Activated T-cell treated with anti-CD3 and anti-CD28 coated beads, Interleukin-2, amount 50 U/mL, for 24 hours (primary cell): ENCODE measurements at regions not wholly inside any gene's neighbourhood (a gene's known extent, or its start where the extent isn't known, plus 50 kb on each side); places are given as distances from the start of the nearest gene placed in this dataset.

ENCODE experiments used
- DNase-seq: peaks from one replicate; pipeline ENCODE4 v3.0.0-alpha.2; 2020
- H3K27ac Mint-ChIP-seq: 2 replicates; pipeline ENCODE4 v1.8.0; 2020; ENCODE audit warnings: mild to moderate bottlenecking, mixed read lengths
- H3K27me3 Mint-ChIP-seq: 2 replicates; pipeline ENCODE4 v1.8.0; 2020; ENCODE audit warnings: mixed read lengths
- H3K36me3 Mint-ChIP-seq: 2 replicates; pipeline ENCODE4 v1.8.0; 2020; ENCODE audit warnings: low read depth, mixed read lengths
- H3K4me1 Mint-ChIP-seq: 2 replicates; pipeline ENCODE4 v1.8.0; 2020; ENCODE audit warnings: low read depth, mixed read lengths
- H3K4me3 Mint-ChIP-seq: 2 replicates; pipeline ENCODE4 v1.8.0; 2020; ENCODE audit warnings: mild to moderate bottlenecking, moderate library complexity, mixed read lengths
- H3K9me3 Mint-ChIP-seq: 2 replicates; pipeline ENCODE4 v1.8.0; 2020; ENCODE audit warnings: mixed read lengths

GRCh38 chr13:59340581-59340980 lies 823.1 kb downstream of the DIAPH3 start:
- Mint-ChIP-seq H3K9me3 (no peaks in the 10 kb centered on the region), H3K27ac (no peak overlapping the region), H3K27me3 (peaks cover 3% of the 10 kb centered on the region), H3K4me1 (no peaks in the 10 kb centered on the region), H3K4me3 (no peak overlapping the region), H3K36me3 (no peaks in the 10 kb centered on the region)
- DNase-seq, result no peak

DNA sequence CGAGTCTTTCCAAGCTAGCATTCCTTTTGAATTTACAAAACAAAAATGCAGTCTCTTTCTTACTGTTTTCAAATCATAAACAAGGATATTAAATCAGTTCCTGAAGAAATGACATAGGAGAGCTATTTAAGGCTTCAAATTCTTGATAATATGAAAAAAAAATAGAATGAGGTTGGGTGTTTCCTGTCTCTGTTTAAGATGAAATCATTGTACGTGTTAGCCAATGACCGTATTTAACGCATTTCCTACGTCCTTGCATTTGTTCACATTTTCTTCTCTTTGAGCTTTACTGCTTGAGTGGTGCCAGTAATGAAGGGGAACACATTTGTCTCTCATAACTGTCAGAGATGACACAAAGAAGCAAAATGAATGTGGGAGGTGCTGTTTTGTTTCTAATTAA lies 821.3 kb downstream of the DIAPH3 start:
- no peak overlapping the region for H3K27ac Mint-ChIP-seq
- H3K36me3 Mint-ChIP-seq, result no peaks in the 10 kb centered on the region
- peaks cover 7% of the 10 kb centered on the region for H3K27me3 Mint-ChIP-seq
- no peak for DNase-seq
- H3K4me3 Mint-ChIP-seq, result no peak overlapping the region
- H3K4me1 Mint-ChIP-seq, result no peaks in the 10 kb centered on the region
- H3K9me3 Mint-ChIP-seq, result no peaks in the 10 kb centered on the region

- Mint-ChIP-seq H3K27ac (no peak overlapping the region), H3K9me3 (no peaks in the 10 kb centered on the region), H3K4me1 (no peaks in the 10 kb centered on the region), H3K27me3 (peaks cover 7% of the 10 kb centered on the region), H3K4me3 (no peak overlapping the region), H3K36me3 (no peaks in the 10 kb centered on the region)
- DNase-seq, result no peak
Observed at GRCh38 chr13:59343132-59343531, 820.6 kb downstream of the DIAPH3 start.

- Mint-ChIP-seq H3K27me3 (peaks cover 5% of the 10 kb centered on the region), H3K27ac (no peak overlapping the region), H3K4me1 (no peaks in the 10 kb centered on the region), H3K4me3 (no peak overlapping the region), H3K9me3 (no peaks in the 10 kb centered on the region), H3K36me3 (no peaks in the 10 kb centered on the region)
- DNase-seq, result no peak
Observed at GRCh38 chr13:59343993-59344822, 819.5 kb downstream of the DIAPH3 start.

DNA sequence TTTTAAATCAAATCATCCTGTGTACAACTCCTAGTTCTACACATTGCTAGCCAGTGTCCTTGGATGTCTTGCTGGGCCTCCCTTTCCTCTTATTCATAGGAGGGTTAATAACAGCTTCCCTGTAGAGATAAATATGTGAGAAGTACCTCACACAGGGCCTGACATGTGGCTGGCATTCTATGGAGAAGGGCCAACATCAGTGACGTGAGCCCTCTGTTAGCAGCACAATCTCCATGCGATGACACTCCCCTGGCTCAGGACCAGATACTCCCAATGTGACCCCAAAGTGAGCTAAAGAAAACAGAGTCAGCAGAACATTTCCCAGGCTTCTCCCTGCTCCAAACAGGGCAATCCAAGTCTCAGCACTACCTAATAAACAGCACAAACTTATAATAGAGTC lies 818.4 kb downstream of the DIAPH3 start:
- no peak for DNase-seq
- Mint-ChIP-seq H3K9me3 (no peaks in the 10 kb centered on the region), H3K36me3 (no peaks in the 10 kb centered on the region), H3K27ac (no peak overlapping the region), H3K4me3 (no peak overlapping the region), H3K4me1 (no peaks in the 10 kb centered on the region), H3K27me3 (peaks cover 6% of the 10 kb centered on the region)

- peaks cover 7% of the 10 kb centered on the region for H3K27me3 Mint-ChIP-seq
- H3K36me3 Mint-ChIP-seq, result no peaks in the 10 kb centered on the region
- H3K4me1 Mint-ChIP-seq, result no peaks in the 10 kb centered on the region
- no peak for DNase-seq
- no peak overlapping the region for H3K4me3 Mint-ChIP-seq
- H3K27ac Mint-ChIP-seq, result no peak overlapping the region
- H3K9me3 Mint-ChIP-seq, result no peaks in the 10 kb centered on the region
Observed at GRCh38 chr13:59346999-59347723, 816.6 kb downstream of the DIAPH3 start.

DNA sequence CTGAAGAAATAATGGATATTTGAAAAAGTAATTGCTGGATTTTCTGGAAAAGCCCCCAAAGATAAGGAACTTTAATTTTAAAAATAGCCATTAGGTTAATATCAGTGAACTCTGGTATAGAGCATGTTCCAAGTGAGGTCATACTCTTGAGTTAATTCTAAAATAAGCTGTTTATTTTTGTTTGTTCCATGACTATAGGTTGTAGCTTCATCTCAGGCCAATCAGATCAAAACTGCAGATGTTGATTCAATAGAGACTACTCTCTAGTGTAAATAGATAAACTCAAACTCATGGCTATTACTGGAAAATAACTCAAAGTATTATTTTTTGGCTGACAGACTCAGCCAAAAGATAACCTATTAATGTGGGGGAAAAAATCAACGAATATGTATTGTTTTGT lies 815.1 kb downstream of the DIAPH3 start:
- Mint-ChIP-seq H3K36me3 (no peaks in the 10 kb centered on the region), H3K27me3 (peaks cover 7% of the 10 kb centered on the region), H3K4me3 (no peak overlapping the region), H3K27ac (no peak overlapping the region), H3K4me1 (no peaks in the 10 kb centered on the region), H3K9me3 (no peaks in the 10 kb centered on the region)
- no peak for DNase-seq

DNA sequence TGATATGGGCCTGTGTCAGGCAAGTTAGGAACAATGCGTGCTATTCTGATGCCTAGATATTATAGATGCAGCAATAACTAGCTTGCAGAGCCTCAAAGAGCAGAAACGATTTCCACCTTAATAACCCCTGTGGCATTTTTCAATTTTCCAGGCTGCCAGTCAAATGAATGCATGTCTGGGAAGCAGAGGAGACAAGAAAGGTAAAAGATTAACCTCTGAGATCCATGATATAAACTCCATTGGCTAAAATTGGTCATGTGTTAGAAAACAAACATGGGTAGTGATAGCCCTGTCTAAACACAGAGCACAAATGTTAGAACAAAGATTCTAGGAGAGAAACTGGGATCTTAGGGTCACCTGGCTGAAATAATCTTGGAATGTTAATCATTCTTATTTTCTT lies 811.1 kb downstream of the DIAPH3 start:
- Mint-ChIP-seq H3K4me3 (no peak overlapping the region), H3K27ac (no peak overlapping the region), H3K4me1 (peaks cover 6% of the 10 kb centered on the region), H3K36me3 (no peaks in the 10 kb centered on the region), H3K27me3 (peaks cover 3% of the 10 kb centered on the region), H3K9me3 (no peaks in the 10 kb centered on the region)
- DNase-seq, result no peak

- H3K4me1 Mint-ChIP-seq, result peaks cover 10% of the 10 kb centered on the region
- no peaks in the 10 kb centered on the region for H3K36me3 Mint-ChIP-seq
- no peak overlapping the region for H3K4me3 Mint-ChIP-seq
- no peaks in the 10 kb centered on the region for H3K9me3 Mint-ChIP-seq
- H3K27ac Mint-ChIP-seq, result no peak overlapping the region
- peaks cover 3% of the 10 kb centered on the region for H3K27me3 Mint-ChIP-seq
- DNase-seq, result no peak
Observed at GRCh38 chr13:59354665-59355369, 808.9 kb downstream of the DIAPH3 start.

DNA sequence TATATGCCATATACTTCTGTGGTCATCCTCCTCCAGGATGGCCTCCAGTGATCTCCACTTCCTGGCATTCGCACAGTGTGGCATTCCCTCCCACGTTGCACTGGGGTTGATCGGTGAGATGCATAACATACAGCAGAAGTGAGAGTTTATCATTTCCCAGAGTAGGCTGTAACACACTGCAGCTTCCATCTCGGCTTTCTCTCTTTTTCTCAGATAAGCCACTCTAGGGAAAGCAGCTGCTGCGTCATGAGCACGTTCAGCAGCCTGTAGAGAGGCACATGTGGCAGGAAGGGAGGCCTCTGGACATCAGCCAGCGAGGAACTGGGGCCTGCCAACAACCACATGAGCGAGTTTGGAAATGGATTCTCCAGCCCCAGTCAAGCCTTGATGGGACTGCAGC lies 807.1 kb downstream of the DIAPH3 start:
- no peaks in the 10 kb centered on the region for H3K27me3 Mint-ChIP-seq

GRCh38 chr13:59358014-59358413 lies 805.7 kb downstream of the DIAPH3 start:
- Mint-ChIP-seq H3K4me3 (no peak overlapping the region), H3K27ac (no peak overlapping the region), H3K9me3 (no peaks in the 10 kb centered on the region), H3K4me1 (peaks cover 16% of the 10 kb centered on the region), H3K27me3 (no peaks in the 10 kb centered on the region), H3K36me3 (no peaks in the 10 kb centered on the region)
- no peak for DNase-seq

More for the DNA sequence above, 807.1 kb downstream of the DIAPH3 start:
- DNase-seq, result no peak
- no peaks in the 10 kb centered on the region for H3K9me3 Mint-ChIP-seq
- peaks cover 16% of the 10 kb centered on the region for H3K4me1 Mint-ChIP-seq
- no peaks in the 10 kb centered on the region for H3K36me3 Mint-ChIP-seq
- no peak overlapping the region for H3K27ac Mint-ChIP-seq
- H3K4me3 Mint-ChIP-seq, result no peak overlapping the region

- Mint-ChIP-seq H3K27me3 (no peaks in the 10 kb centered on the region), H3K4me3 (no peak overlapping the region), H3K27ac (no peak overlapping the region), H3K36me3 (no peaks in the 10 kb centered on the region), H3K9me3 (no peaks in the 10 kb centered on the region), H3K4me1 (peaks cover 16% of the 10 kb centered on the region)
- no peak for DNase-seq
Observed at GRCh38 chr13:59360108-59360507, 803.6 kb downstream of the DIAPH3 start.

DNA sequence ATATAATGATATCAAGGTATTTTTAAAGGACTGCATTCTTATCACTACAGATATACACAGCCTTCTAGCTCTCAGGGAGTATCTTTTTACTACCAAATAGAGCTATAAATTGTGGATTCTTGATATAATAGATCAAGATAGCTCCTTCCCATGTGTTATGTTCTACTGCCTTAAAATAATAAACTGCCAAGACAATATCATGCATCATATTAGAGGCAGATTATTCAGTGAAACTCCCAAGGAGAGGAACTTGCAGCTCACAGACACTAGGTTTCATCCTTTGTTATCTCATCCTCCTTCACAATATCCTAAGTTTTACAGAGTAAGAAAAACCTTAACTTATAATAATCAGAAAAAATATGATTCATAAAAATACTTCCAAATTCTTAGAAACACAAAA lies 802.8 kb downstream of the DIAPH3 start:
- Mint-ChIP-seq H3K4me1 (peaks cover 16% of the 10 kb centered on the region), H3K27ac (no peak overlapping the region), H3K9me3 (no peaks in the 10 kb centered on the region), H3K27me3 (no peaks in the 10 kb centered on the region), H3K36me3 (no peaks in the 10 kb centered on the region), H3K4me3 (no peak overlapping the region)
- DNase-seq, result no peak

GRCh38 chr13:59363313-59363712 lies 800.4 kb downstream of the DIAPH3 start:
- Mint-ChIP-seq H3K4me1 (peaks cover 10% of the 10 kb centered on the region), H3K27ac (no peak overlapping the region), H3K4me3 (no peak overlapping the region), H3K27me3 (no peaks in the 10 kb centered on the region), H3K9me3 (no peaks in the 10 kb centered on the region), H3K36me3 (no peaks in the 10 kb centered on the region)
- no peak for DNase-seq

GRCh38 chr13:59363947-59364346 lies 799.8 kb downstream of the DIAPH3 start:
- Mint-ChIP-seq H3K36me3 (no peaks in the 10 kb centered on the region), H3K27ac (no peak overlapping the region), H3K4me1 (peaks cover 8% of the 10 kb centered on the region), H3K27me3 (no peaks in the 10 kb centered on the region), H3K4me3 (no peak overlapping the region), H3K9me3 (no peaks in the 10 kb centered on the region)
- no peak for DNase-seq
